ENCODE measurements at regions not wholly inside any gene's neighbourhood (a gene's known extent, or its start where the extent isn't known, plus 50 kb on each side); places are given as distances from the start of the nearest gene placed in this dataset.

- TF ChIP-seq TEAD4 (IDR thresholded peaks at IDR 0.05) (no peak), TCF12 (IDR thresholded peaks at IDR 0.05; ENCODE audit: low read depth) (no peak), EP300 (IDR thresholded peaks at IDR 0.05; ENCODE audit: borderline replicate concordance) (no peak), CEBPB (IDR thresholded peaks at IDR 0.05) (no peak)
These were observed 96.8 kb upstream of the BCAR3 start for GRCh38 chr1:93778457-93778856.
